Pancreas (tissue), 10 donors: ENCODE measurements at regions not wholly inside any gene's neighbourhood (a gene's known extent, or its start where the extent isn't known, plus 50 kb on each side); places are given as distances from the start of the nearest gene placed in this dataset.

Experiments
- ATAC-seq, 4 donors: fragments of 200-7000 bp; cut with Tn5 transposase; one replicate each; pipeline versions ENCODE4 v1.8.0 to v1.9.1; 2020; ENCODE audit warnings: mild to moderate bottlenecking in 4 of 4, moderate library complexity in 4 of 4
- DNase-seq, 6 donors: peaks; one replicate each; pipeline ENCODE4 v3.0.0-alpha.2; 2020
- FAIRE-seq: peaks from 2 replicates; lab custom pipeline; 2012; peaks lifted over from hg19 to GRCh38; lab: Jason Lieb, UNC
- H3K27ac ChIP-seq, 4 donors: fragments of 200-600 bp; sonication (generic); 1 replicate in 3 of 4; 2 replicates in 1 of 4; pipeline versions ENCODE4 v1.5.0 to v1.8.0; 2020
- H3K27me3 ChIP-seq, 4 donors: fragments of 200-600 bp; one replicate each; pipeline ENCODE4 v1.8.0; 2021
- H3K36me3 ChIP-seq, 3 donors: fragments of 200-600 bp; sonication (generic) in 1 of 3; one replicate each; pipeline versions ENCODE4 v1.5.0 to v1.8.0; 2020 to 2021
- H3K4me1 ChIP-seq, 3 donors: fragments of 200-600 bp; one replicate each; pipeline ENCODE4 v1.8.0; 2021
- H3K4me3 ChIP-seq, 4 donors: fragments of 200-600 bp; sonication (generic) in 2 of 4; one replicate each; pipeline versions ENCODE4 v1.5.0 to v1.8.0; 2020 to 2021
- H3K9me3 ChIP-seq, 4 donors: fragments of 200-600 bp; one replicate each; pipeline ENCODE4 v1.8.0; 2021
- CTCF ChIP-seq, 4 donors: fragments of 200-600 bp; sonication (generic) in 3 of 4; IDR thresholded peaks; one replicate each; pipeline versions ENCODE4 v1.5.0 to v1.8.0; 2021; ENCODE audit warnings: antibody characterized with exemption in 4 of 4
- WGBS, 2 donors: extraction: QIAGEN DNeasy Blood & Tissue Kit; methylation state at CpG; one replicate each; pipeline ENCODE4 v1.1.7; 2013; 5-methylcytosine and 5-hydroxymethylcytosine counted together
- intact Hi-C, 3 donors: fragments of 100-400 bp; cut with DNase I; formaldehyde crosslinking; loops; one replicate each; pipeline versions ENCODE4 v1.11.1 to v1.14.2; 2022
- donor health status: healthy with polysubstance abuse.
- donor health status: DM: no; HTN: no; CAD: no; lungs with moderate emphysema.
- donor health status: DM: no; HTN: no; CAD: no.
- donor health status: control.
- donor health status: control.
- donor health status: Bipolar disorder and iron deficiency.
- donor health status: DM: yes; HTN: yes; CAD: no.
- donor health status: DM: no; HTN: no; CAD: no.
- donor health status: DM: no; HTN: no; CAD: no.
- donor health status: DM: yes; HTN: yes; CAD: no.

- DNase-seq (no peak), FAIRE-seq (no peak), ATAC-seq (no peak)
- H3K27ac ChIP-seq = no peak overlapping the region
- H3K4me1 ChIP-seq = no peaks in the 10 kb centered on the region
- H3K27me3 ChIP-seq = no peaks in the 10 kb centered on the region
- TF ChIP-seq CTCF (IDR thresholded peaks at IDR 0.05) = no peak
- intact Hi-C loops = no loop called here
- H3K9me3 ChIP-seq = no peaks in the 10 kb centered on the region
- 68 to 76% methylated on average over 2 of the region's 2 CpGs for WGBS, 2 donors
- H3K36me3 ChIP-seq = no peaks in the 10 kb centered on the region
- H3K4me3 ChIP-seq = no peak overlapping the region
Observed at GRCh38 chr16:72620853-72621252, 427.1 kb downstream of the ZFHX3 start.

GRCh38 chr16:72620348-72620747 is 427.6 kb downstream of the ZFHX3 start:
- 89 to 93% methylated on average over 4 of the region's 4 CpGs for WGBS, 2 donors
- DNase-seq = no peak
- FAIRE-seq = no peak
- no peak for TF ChIP-seq CTCF (IDR thresholded peaks at IDR 0.05)
- Histone ChIP-seq H3K27ac (no peak overlapping the region), H3K9me3 (no peaks in the 10 kb centered on the region), H3K4me3 (no peak overlapping the region), H3K4me1 (no peaks in the 10 kb centered on the region), H3K27me3 (no peaks in the 10 kb centered on the region), H3K36me3 (no peaks in the 10 kb centered on the region)
- ATAC-seq = no peak
- intact Hi-C loops = no loop called here

GRCh38 chr16:72615856-72616255 is 432.1 kb downstream of the ZFHX3 start:
- 94 to 95% methylated on average over 4 of the region's 4 CpGs for WGBS, 2 donors
- TF ChIP-seq CTCF (IDR thresholded peaks at IDR 0.05) = no peak
- Histone ChIP-seq H3K4me3 (no peak overlapping the region), H3K36me3 (no peaks in the 10 kb centered on the region), H3K4me1 (no peaks in the 10 kb centered on the region), H3K27me3 (no peaks in the 10 kb centered on the region), H3K9me3 (no peaks in the 10 kb centered on the region), H3K27ac (no peak overlapping the region)
- FAIRE-seq (no peak), ATAC-seq (no peak), DNase-seq (no peak)
- intact Hi-C loops = no loop called here

- no peak for ATAC-seq
- Histone ChIP-seq H3K27ac (no peak overlapping the region), H3K9me3 (no peaks in the 10 kb centered on the region)
Observed at GRCh38 chr16:72612718-72613117, 435.2 kb downstream of the ZFHX3 start.

GRCh38 chr16:72612256-72612655 is 435.7 kb downstream of the ZFHX3 start:
- intact Hi-C loops = no loop called here
- FAIRE-seq (no peak), DNase-seq (no peak), ATAC-seq (no peak)
- no peak overlapping the region for H3K27ac ChIP-seq
- no peak for TF ChIP-seq CTCF (IDR thresholded peaks at IDR 0.05)
- 65 to 69% methylated on average over 2 of the region's 2 CpGs for WGBS, 2 donors
- no peaks in the 10 kb centered on the region for H3K27me3 ChIP-seq
- no peaks in the 10 kb centered on the region for H3K9me3 ChIP-seq
- no peaks in the 10 kb centered on the region for H3K36me3 ChIP-seq
- H3K4me1 ChIP-seq = no peaks in the 10 kb centered on the region
- no peak overlapping the region for H3K4me3 ChIP-seq

More at GRCh38 chr16:72612718-72613117, 435.2 kb downstream of the ZFHX3 start:
- FAIRE-seq (no peak), DNase-seq (no peak)
- intact Hi-C loops = no loop called here
- H3K4me1 ChIP-seq = no peaks in the 10 kb centered on the region
- H3K36me3 ChIP-seq = no peaks in the 10 kb centered on the region
- TF ChIP-seq CTCF (IDR thresholded peaks at IDR 0.05) = no peak
- H3K4me3 ChIP-seq = no peak overlapping the region
- no peaks in the 10 kb centered on the region for H3K27me3 ChIP-seq
